GM12801 (cell line): ENCODE measurements at regions not wholly inside any gene's neighbourhood (a gene's known extent, or its start where the extent isn't known, plus 50 kb on each side); places are given as distances from the start of the nearest gene placed in this dataset.

Experiments used
- CTCF ChIP-seq: IDR thresholded peaks from one replicate; pipeline ENCODE4 v1.5.1; 2011; ENCODE audit warnings: control low read depth; ENCODE audit not compliant: insufficient read length; ENCODE audit errors: extremely low read depth

DNA sequence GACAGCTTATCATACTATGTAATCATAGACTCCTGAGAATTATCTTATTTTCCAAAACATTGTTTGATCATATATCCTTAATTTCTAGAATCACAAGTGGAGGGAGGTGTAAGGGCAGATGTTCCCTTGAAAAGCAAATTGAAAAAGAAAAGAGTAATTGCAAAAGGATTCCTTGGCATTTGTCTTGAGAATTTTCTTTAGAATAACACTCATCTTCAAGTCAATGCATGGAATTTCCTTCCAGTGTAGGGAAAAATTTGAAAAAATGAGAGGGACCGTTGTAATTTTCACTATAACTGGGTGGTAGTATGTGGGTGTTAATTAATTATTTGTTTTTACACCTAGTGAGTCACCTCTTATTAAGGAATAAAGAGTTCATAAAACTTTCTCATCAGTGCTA lies 724.6 kb upstream of the ADAMTS5 start:
- no peak for TF ChIP-seq CTCF

DNA sequence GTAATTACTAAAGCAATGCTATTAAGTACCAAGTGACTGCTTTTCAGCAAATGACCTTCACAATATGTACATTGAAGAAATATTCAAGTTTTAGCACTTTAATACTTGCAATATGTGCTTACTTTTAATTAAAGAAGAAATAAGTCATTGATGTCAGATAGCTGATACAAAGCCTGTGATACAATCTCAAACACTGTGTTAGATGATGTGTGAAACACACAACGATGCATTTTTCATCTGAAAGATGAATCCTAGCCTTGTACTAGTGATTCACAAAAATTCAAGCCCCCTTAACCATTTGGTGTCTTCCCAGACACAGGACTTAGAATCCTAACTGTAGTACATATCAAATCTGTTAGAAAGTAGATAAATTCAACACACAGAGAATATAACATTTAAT lies 724.1 kb upstream of the ADAMTS5 start:
- TF ChIP-seq CTCF, result no peak

DNA sequence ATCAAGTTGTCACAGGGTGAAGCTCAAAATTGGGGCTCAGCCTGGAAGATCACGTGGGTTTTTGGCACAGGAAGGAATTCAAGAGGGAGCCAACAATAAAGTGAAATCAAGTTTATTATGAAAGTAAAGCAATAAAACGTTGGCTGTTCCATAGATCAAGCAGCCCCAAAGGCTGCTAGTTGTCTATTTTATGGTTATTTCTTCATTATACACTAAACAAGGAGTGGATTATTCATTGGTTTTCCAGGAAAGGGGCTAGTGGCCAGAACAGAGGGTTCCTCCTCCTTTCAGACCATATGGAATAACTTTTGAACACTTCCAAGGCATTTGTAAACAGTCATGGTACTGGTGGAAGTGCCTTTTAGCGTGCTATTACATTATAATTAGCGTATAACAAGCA lies 723.5 kb upstream of the ADAMTS5 start:
- TF ChIP-seq CTCF, result no peak

DNA sequence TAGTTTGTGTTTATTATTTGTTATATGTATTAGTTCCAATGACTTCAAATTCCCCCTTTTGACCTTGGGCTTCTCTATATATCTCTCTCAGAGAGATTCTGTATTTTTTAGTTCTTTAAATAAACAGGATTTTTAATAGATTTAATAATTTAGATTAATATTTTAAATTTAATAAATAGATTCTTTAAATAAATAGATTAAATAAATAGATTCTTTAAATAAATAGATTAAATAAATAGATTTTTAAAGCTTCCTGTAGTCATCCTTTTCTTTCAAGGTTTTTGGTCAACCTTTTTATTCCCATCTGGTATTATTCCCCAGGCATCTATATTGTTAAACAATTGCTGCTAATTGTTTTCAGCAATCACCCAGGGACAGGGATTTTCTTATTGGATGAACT lies 721.9 kb upstream of the ADAMTS5 start:
- TF ChIP-seq CTCF, result no peak

DNA sequence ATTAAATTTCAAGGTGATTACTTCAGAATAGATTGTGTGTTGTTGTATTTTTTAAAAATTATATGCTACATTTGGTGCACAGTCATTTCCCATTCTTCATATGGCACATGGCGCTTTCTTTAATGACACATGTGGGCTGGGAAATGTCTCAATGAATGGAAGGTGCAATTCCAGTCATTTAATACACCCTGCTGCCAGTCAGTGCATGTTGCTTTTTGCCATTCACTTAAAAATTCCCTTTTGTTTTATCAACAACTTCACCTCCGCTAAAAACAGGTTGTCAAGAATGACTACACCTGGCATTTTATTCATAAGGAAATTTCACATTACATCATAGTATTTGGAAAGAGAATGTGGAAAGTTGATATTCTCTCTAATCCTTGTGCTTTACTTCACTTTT lies 716.4 kb upstream of the ADAMTS5 start:
- no peak for TF ChIP-seq CTCF

GRCh38 chr21:27681841-27682240 lies 715.0 kb upstream of the ADAMTS5 start:
- no peak for TF ChIP-seq CTCF

DNA sequence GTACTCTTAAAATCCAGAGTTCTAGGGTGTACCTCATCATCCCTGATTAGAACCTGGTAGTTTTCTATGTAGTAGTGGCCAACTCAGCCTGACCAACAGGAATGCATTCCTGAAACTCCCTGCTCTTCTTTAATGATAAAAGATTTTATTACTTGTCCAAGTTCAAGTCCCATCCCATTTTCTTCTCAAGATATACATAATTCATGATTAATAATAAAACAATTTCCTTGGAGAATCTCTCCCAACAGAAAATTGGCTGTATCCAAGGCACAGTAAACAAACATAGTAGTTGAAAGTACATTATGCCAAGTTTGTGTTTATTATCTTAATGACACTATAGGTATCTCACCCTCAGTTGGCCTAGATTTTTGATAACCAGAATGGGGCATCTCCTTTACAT lies 714.1 kb upstream of the ADAMTS5 start:
- TF ChIP-seq CTCF, result no peak

DNA sequence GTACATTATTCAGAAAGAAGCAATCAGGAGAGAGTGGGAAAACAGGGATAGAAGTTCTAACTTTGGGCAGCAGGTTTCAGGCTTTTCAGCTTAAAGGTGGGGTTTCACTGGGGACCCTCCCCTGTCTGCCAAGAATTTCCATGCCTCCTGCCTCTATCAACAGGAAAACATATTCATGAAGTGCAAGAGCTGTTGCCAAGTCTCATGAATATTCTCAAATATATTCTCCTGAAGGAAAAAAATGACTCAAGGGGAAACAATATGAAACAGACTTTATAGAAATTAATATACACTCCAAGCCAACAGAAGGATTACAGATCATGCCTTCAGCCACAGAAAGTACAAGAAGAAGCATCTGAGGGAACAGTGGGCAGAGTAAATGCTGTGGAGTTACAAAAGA lies 713.3 kb upstream of the ADAMTS5 start:
- TF ChIP-seq CTCF, result no peak
